SHP77 treated with DMSO at 0.1 percent for 48 hours (cell line): ENCODE measurements at regions not wholly inside any gene's neighbourhood (a gene's known extent, or its start where the extent isn't known, plus 50 kb on each side); places are given as distances from the start of the nearest gene placed in this dataset.
"Not testable (repeated sequence)": the region's sequence is repeated elsewhere in the genome, so short reads cannot be mapped to it uniquely, and the experiment has no call there.

ENCODE experiments used
- DNase-seq: peaks from one replicate; lab custom pipeline; 2025; lab: John Stamatoyannopoulos, UW

GRCh38 chr14:71240171-71240570 is 332.9 kb downstream of the PCNX1 start:
- DNase-seq, result no peak

GRCh38 chr14:71240866-71241520 is 333.7 kb downstream of the PCNX1 start:
- no peak for DNase-seq

- DNase-seq, result no peak
Measured at GRCh38 chr14:71242237-71242748, 335.0 kb downstream of the PCNX1 start.

- DNase-seq, result no peak
Measured at GRCh38 chr14:71243697-71244096, 336.4 kb downstream of the PCNX1 start.

- DNase-seq, result no peak
Measured at GRCh38 chr14:71244341-71244740, 337.1 kb downstream of the PCNX1 start.

- no peak for DNase-seq
Measured at GRCh38 chr14:71245659-71246361, 338.6 kb downstream of the PCNX1 start.

- DNase-seq, result no peak
Measured at GRCh38 chr14:71246539-71246938, 339.3 kb downstream of the PCNX1 start.

- no peak for DNase-seq
Measured at GRCh38 chr14:71247106-71247505, 339.8 kb downstream of the PCNX1 start.

- DNase-seq, result no peak
Measured at GRCh38 chr14:71248194-71248593, 340.9 kb downstream of the PCNX1 start.

- DNase-seq, result no peak
Measured at GRCh38 chr14:71250347-71250746, 343.1 kb downstream of the PCNX1 start.

- no peak for DNase-seq
Measured at GRCh38 chr14:71250791-71251190, 343.5 kb downstream of the PCNX1 start.

GRCh38 chr14:71254091-71254719 is 346.9 kb downstream of the PCNX1 start:
- DNase-seq, result not testable (repeated sequence)

GRCh38 chr14:71261206-71261605 is 353.9 kb downstream of the PCNX1 start:
- DNase-seq, result no peak

- no peak for DNase-seq
Measured at GRCh38 chr14:71262441-71262840, 355.2 kb downstream of the PCNX1 start.

GRCh38 chr14:71264260-71264659 is 357.0 kb downstream of the PCNX1 start:
- no peak for DNase-seq

GRCh38 chr14:71267007-71267513 is 359.8 kb downstream of the PCNX1 start:
- DNase-seq, result no peak

GRCh38 chr14:71267691-71268090 is 360.4 kb downstream of the PCNX1 start:
- DNase-seq, result no peak

GRCh38 chr14:71270111-71270510 is 362.9 kb downstream of the PCNX1 start:
- no peak for DNase-seq

GRCh38 chr14:71271166-71271945 is 364.1 kb downstream of the PCNX1 start:
- DNase-seq, result no peak

GRCh38 chr14:71273366-71273765 is 366.1 kb downstream of the PCNX1 start:
- no peak for DNase-seq

- DNase-seq, result no peak
Measured at GRCh38 chr14:71284048-71284447, 376.8 kb downstream of the PCNX1 start.

GRCh38 chr14:71286126-71286525 is 378.9 kb downstream of the PCNX1 start:
- no peak for DNase-seq
